WTC11 (cell line): ENCODE measurements at regions not wholly inside any gene's neighbourhood (a gene's known extent, or its start where the extent isn't known, plus 50 kb on each side); places are given as distances from the start of the nearest gene placed in this dataset.

Experiments used
- ATAC-seq: fragments of 200-7000 bp; cut with Tn5 transposase; 2 replicates; pipeline ENCODE4 v1.10.0; 2021; ENCODE audit warnings: mild to moderate bottlenecking, moderate library complexity
- CTCF ChIA-PET: fragments of 300-600 bp; sonication (Branson Sonifier 250); formaldehyde crosslinking; loops from one replicate; lab custom pipeline; 2021; ENCODE audit warnings: antibody characterized with exemption; lab: Charles Lee
- POLR2A ChIA-PET: fragments of 350-600 bp; sonication (Branson Sonifier 250); formaldehyde crosslinking; loops from one replicate; lab custom pipeline; 2021; ENCODE audit warnings: antibody characterized with exemption; lab: Charles Lee
- DNase-seq: peaks from one replicate; pipeline ENCODE4 v3.0.0; 2021; ENCODE audit warnings: low spot score
- H3K27ac Mint-ChIP-seq: 2 replicates; pipeline ENCODE4 v1.8.0; 2021; ENCODE audit warnings: mixed read lengths
- H3K27me3 Mint-ChIP-seq: 2 replicates; pipeline ENCODE4 v1.8.0; 2021; ENCODE audit warnings: low read depth, mild to moderate bottlenecking, moderate library complexity, mixed read lengths
- H3K36me3 Mint-ChIP-seq: 2 replicates; pipeline ENCODE4 v1.8.0; 2021; ENCODE audit warnings: mixed read lengths
- H3K4me1 Mint-ChIP-seq: 2 replicates; pipeline ENCODE4 v1.8.0; 2022; ENCODE audit warnings: mixed read lengths
- H3K4me3 Mint-ChIP-seq: 2 replicates; pipeline ENCODE4 v1.8.0; 2021; ENCODE audit warnings: mild to moderate bottlenecking, moderate library complexity, mixed read lengths
- H3K9me3 Mint-ChIP-seq: 2 replicates; pipeline ENCODE4 v1.8.0; 2021; ENCODE audit warnings: mixed read lengths
- CREB1 ChIP-seq: sonication (generic); formaldehyde crosslinking; IDR thresholded peaks from 2 replicates; pipeline ENCODE4 v1.8.0; 2023; ENCODE audit warnings: mild to moderate bottlenecking, missing genetic modification reagents
- EMX1 ChIP-seq: fragments of 250-450 bp; sonication (Bioruptor Pico); IDR thresholded peaks from 2 replicates; pipeline ENCODE4 v1.8.0; 2021; ENCODE audit warnings: mild to moderate bottlenecking
- FOXJ3 ChIP-seq: sonication (generic); formaldehyde crosslinking; IDR thresholded peaks from 2 replicates; pipeline ENCODE4 v1.9.0; 2021; ENCODE audit warnings: missing genetic modification reagents, mild to moderate bottlenecking, borderline replicate concordance
- HMGA2 ChIP-seq: fragments of 250-450 bp; sonication (Bioruptor Pico); IDR thresholded peaks from 2 replicates; pipeline ENCODE4 v1.4.0; 2021; ENCODE audit warnings: mild to moderate bottlenecking, moderate library complexity
- IRF2 ChIP-seq: sonication (generic); formaldehyde crosslinking; IDR thresholded peaks from 2 replicates; pipeline ENCODE4 v1.8.0; 2022; ENCODE audit warnings: low read depth, missing genetic modification reagents, borderline replicate concordance
- JAZF1 ChIP-seq: fragments of 250-450 bp; sonication (Bioruptor Pico); IDR thresholded peaks from 2 replicates; pipeline ENCODE4 v1.9.0; 2021; ENCODE audit warnings: moderate library complexity, mild to moderate bottlenecking, inconsistent platforms
- NFATC4 ChIP-seq: fragments of 250-450 bp; sonication (Bioruptor Pico); IDR thresholded peaks from 2 replicates; pipeline ENCODE4 v1.9.0; 2021; ENCODE audit warnings: mild to moderate bottlenecking
- NR1H2 ChIP-seq: sonication (generic); formaldehyde crosslinking; IDR thresholded peaks from 2 replicates; pipeline ENCODE4 v1.9.0; 2021; ENCODE audit warnings: mild to moderate bottlenecking, moderate library complexity, missing genetic modification reagents
- NR3C1 ChIP-seq: sonication (generic); formaldehyde crosslinking; conservative IDR thresholded peaks from 2 replicates; pipeline ENCODE4 v1.8.1; 2023; ENCODE audit warnings: low read depth, mild to moderate bottlenecking, missing genetic modification reagents
- PRRX2 ChIP-seq: fragments of 250-450 bp; sonication (Bioruptor Pico); IDR thresholded peaks from 2 replicates; pipeline ENCODE4 v1.8.0; 2021; ENCODE audit warnings: mild to moderate bottlenecking
- RELA ChIP-seq: sonication (generic); formaldehyde crosslinking; IDR thresholded peaks from 2 replicates; pipeline ENCODE4 v1.8.1; 2022; ENCODE audit warnings: missing genetic modification reagents, mild to moderate bottlenecking, borderline replicate concordance
- SP1 ChIP-seq: sonication (generic); formaldehyde crosslinking; conservative IDR thresholded peaks from 2 replicates; pipeline ENCODE4 v1.8.1; 2022; ENCODE audit warnings: missing genetic modification reagents
- TP53 ChIP-seq: sonication (generic); formaldehyde crosslinking; IDR thresholded peaks from 2 replicates; pipeline ENCODE4 v1.8.1; 2023; ENCODE audit warnings: mild to moderate bottlenecking, missing genetic modification reagents
- ZBTB21 ChIP-seq: sonication (generic); formaldehyde crosslinking; IDR thresholded peaks from 2 replicates; pipeline ENCODE4 v1.8.1; 2023; ENCODE audit warnings: mild to moderate bottlenecking, missing genetic modification reagents, borderline replicate concordance
- TF ChIP-seq, protein P1 (sequence below): sonication (generic); formaldehyde crosslinking; IDR thresholded peaks from 2 replicates; pipeline ENCODE4 v1.8.0; 2023; ENCODE audit warnings: missing genetic modification reagents
- TF ChIP-seq, protein P2 (sequence below): sonication (generic); formaldehyde crosslinking; IDR thresholded peaks from 2 replicates; pipeline ENCODE4 v1.8.1; 2022; ENCODE audit warnings: missing genetic modification reagents, borderline replicate concordance
- TF ChIP-seq, protein P3 (sequence below): fragments of 250-450 bp; sonication (Bioruptor Pico); conservative IDR thresholded peaks from 2 replicates; pipeline ENCODE4 v1.9.0; 2021; ENCODE audit warnings: mild to moderate bottlenecking
- TF ChIP-seq, protein P4 (sequence below): sonication (generic); formaldehyde crosslinking; IDR thresholded peaks from 2 replicates; pipeline ENCODE4 v1.8.1; 2023; ENCODE audit warnings: mild to moderate bottlenecking, missing genetic modification reagents, borderline replicate concordance
- TF ChIP-seq, protein P5 (sequence below): fragments of 250-450 bp; sonication (Bioruptor Pico); IDR thresholded peaks from 2 replicates; pipeline ENCODE4 v1.8.0; 2021; ENCODE audit warnings: mild to moderate bottlenecking
- TF ChIP-seq, protein P6 (sequence below): sonication (generic); formaldehyde crosslinking; IDR thresholded peaks from 2 replicates; pipeline ENCODE4 v1.8.1; 2022; ENCODE audit warnings: low read depth, mild to moderate bottlenecking, moderate library complexity, missing genetic modification reagents, borderline replicate concordance
- TF ChIP-seq, protein P7 (sequence below): sonication (generic); formaldehyde crosslinking; IDR thresholded peaks from 2 replicates; pipeline ENCODE4 v1.8.1; 2022; ENCODE audit warnings: low read depth, missing genetic modification reagents, borderline replicate concordance
- TF ChIP-seq, protein P8 (sequence below): sonication (generic); formaldehyde crosslinking; IDR thresholded peaks from 2 replicates; pipeline ENCODE4 v1.8.1; 2023; ENCODE audit warnings: mild to moderate bottlenecking, missing genetic modification reagents, moderate library complexity

DNA sequence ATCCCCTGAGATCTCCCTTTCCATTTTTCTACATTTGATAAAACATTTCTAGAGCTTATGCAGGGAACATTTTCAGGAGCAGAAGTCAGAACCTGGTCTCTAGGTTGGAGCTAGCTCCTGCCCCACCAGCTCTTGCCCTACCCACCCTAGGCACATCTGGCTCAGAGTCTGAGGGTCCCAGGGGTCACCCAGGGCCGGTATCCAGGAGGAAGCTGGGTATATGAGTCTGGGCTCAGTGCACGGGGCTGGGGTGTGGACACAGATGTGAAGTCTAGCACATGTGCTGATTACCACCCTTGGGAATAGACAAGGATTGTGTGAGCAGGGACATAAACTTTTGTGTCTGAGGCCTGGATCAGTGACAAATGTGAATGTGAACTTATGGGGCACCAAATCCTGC lies 95.4 kb downstream of the MATN1 start:
- no peak for ATAC-seq
- POLR2A ChIA-PET: no interaction called here
- TF ChIP-seq, protein P1, sequence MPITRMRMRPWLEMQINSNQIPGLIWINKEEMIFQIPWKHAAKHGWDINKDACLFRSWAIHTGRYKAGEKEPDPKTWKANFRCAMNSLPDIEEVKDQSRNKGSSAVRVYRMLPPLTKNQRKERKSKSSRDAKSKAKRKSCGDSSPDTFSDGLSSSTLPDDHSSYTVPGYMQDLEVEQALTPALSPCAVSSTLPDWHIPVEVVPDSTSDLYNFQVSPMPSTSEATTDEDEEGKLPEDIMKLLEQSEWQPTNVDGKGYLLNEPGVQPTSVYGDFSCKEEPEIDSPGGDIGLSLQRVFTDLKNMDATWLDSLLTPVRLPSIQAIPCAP (CRISPR knock-in tag): no peak
- no peak for TF ChIP-seq FOXJ3 (CRISPR knock-in tag)
- TF ChIP-seq RELA: no peak
- TF ChIP-seq SP1 (CRISPR knock-in tag): no peak
- no peak for TF ChIP-seq JAZF1
- TF ChIP-seq, protein P2, sequence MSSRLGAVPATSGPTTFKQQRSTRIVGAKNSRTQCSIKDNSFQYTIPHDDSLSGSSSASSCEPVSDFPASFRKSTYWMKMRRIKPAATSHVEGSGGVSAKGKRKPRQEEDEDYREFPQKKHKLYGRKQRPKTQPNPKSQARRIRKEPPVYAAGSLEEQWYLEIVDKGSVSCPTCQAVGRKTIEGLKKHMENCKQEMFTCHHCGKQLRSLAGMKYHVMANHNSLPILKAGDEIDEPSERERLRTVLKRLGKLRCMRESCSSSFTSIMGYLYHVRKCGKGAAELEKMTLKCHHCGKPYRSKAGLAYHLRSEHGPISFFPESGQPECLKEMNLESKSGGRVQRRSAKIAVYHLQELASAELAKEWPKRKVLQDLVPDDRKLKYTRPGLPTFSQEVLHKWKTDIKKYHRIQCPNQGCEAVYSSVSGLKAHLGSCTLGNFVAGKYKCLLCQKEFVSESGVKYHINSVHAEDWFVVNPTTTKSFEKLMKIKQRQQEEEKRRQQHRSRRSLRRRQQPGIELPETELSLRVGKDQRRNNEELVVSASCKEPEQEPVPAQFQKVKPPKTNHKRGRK (CRISPR knock-in tag): no peak
- no peak for TF ChIP-seq IRF2 (CRISPR knock-in tag)
- TF ChIP-seq NFATC4 (CRISPR knock-in tag): no peak
- no peak for TF ChIP-seq CREB1 (CRISPR knock-in tag)
- TF ChIP-seq, all 79 proteins: peak for 0
- H3K4me3 Mint-ChIP-seq: no peak overlapping the region
- H3K27me3 Mint-ChIP-seq: peaks cover 13% of the 10 kb centered on the region
- peaks cover 18% of the 10 kb centered on the region for H3K36me3 Mint-ChIP-seq
- H3K4me1 Mint-ChIP-seq: no peaks in the 10 kb centered on the region
- DNase-seq: no peak
- no peak overlapping the region for H3K27ac Mint-ChIP-seq
- peaks cover 37% of the 10 kb centered on the region for H3K9me3 Mint-ChIP-seq
- CTCF ChIA-PET: no interaction called here

DNA sequence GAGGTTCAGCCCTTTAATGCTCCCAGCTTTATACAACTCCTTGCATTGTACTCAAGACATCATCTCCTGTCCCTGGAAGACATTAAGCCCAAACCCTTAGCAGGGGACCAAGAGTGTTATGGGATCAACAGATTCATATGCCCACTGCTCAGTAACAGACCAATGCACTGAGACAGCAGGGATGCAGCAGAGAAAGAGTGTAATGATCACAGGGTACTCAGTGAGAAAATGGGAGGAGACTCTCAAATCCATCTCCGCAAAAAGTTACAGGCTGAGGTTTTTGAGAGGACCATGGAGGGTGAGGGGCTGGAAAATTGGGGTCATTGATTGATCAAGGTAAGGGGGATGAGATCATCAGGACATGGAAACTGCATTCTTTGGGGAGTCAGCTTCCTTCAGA lies 96.2 kb downstream of the MATN1 start:
- H3K4me3 Mint-ChIP-seq: no peak overlapping the region
- ChIA-PET CTCF (no interaction called here), POLR2A (no interaction called here)
- ATAC-seq (no peak), DNase-seq (no peak)
- no peaks in the 10 kb centered on the region for H3K4me1 Mint-ChIP-seq
- no peak overlapping the region for H3K27ac Mint-ChIP-seq
- peaks cover 19% of the 10 kb centered on the region for H3K36me3 Mint-ChIP-seq
- peaks cover 45% of the 10 kb centered on the region for H3K9me3 Mint-ChIP-seq
- H3K27me3 Mint-ChIP-seq: peaks cover 13% of the 10 kb centered on the region
- TF ChIP-seq, protein P3, sequence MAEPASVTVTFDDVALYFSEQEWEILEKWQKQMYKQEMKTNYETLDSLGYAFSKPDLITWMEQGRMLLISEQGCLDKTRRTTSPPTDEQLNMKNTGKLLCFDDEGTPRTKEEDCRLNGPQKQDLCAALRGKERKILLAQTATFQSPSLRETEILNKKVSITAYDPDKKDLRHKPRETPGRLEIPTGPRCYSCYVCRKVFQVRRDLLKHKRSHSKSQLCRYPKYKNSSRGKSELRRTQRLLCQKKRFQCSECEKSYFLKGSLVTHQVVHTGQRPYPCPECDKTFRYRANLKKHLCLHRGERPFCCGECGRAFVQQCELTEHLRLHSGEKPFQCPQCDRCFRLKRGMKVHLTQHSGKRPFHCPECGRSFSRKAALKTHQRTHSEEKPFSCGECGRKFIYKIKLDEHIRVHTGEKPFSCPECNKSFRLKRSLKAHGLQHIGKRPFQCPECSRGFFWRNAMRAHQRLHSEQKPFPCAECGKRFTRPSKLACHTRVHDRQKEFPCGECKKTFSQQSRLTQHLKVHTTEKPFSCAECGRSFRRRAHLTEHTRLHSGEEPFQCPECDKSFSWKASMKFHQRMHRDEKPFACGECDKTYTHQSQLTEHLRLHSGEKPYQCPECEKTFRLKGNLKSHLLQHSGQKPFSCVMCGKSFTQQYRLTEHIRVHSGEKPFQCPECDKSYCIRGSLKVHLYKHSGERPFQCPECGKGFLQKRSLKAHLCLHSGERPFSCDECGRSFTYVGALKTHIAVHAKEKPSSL (CRISPR knock-in tag): no peak
- TF ChIP-seq NR1H2 (CRISPR knock-in tag): no peak
- TF ChIP-seq, protein P4, sequence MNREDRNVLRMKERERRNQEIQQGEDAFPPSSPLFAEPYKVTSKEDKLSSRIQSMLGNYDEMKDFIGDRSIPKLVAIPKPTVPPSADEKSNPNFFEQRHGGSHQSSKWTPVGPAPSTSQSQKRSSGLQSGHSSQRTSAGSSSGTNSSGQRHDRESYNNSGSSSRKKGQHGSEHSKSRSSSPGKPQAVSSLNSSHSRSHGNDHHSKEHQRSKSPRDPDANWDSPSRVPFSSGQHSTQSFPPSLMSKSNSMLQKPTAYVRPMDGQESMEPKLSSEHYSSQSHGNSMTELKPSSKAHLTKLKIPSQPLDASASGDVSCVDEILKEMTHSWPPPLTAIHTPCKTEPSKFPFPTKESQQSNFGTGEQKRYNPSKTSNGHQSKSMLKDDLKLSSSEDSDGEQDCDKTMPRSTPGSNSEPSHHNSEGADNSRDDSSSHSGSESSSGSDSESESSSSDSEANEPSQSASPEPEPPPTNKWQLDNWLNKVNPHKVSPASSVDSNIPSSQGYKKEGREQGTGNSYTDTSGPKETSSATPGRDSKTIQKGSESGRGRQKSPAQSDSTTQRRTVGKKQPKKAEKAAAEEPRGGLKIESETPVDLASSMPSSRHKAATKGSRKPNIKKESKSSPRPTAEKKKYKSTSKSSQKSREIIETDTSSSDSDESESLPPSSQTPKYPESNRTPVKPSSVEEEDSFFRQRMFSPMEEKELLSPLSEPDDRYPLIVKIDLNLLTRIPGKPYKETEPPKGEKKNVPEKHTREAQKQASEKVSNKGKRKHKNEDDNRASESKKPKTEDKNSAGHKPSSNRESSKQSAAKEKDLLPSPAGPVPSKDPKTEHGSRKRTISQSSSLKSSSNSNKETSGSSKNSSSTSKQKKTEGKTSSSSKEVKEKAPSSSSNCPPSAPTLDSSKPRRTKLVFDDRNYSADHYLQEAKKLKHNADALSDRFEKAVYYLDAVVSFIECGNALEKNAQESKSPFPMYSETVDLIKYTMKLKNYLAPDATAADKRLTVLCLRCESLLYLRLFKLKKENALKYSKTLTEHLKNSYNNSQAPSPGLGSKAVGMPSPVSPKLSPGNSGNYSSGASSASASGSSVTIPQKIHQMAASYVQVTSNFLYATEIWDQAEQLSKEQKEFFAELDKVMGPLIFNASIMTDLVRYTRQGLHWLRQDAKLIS (CRISPR knock-in tag): no peak
- TF ChIP-seq, protein P5, sequence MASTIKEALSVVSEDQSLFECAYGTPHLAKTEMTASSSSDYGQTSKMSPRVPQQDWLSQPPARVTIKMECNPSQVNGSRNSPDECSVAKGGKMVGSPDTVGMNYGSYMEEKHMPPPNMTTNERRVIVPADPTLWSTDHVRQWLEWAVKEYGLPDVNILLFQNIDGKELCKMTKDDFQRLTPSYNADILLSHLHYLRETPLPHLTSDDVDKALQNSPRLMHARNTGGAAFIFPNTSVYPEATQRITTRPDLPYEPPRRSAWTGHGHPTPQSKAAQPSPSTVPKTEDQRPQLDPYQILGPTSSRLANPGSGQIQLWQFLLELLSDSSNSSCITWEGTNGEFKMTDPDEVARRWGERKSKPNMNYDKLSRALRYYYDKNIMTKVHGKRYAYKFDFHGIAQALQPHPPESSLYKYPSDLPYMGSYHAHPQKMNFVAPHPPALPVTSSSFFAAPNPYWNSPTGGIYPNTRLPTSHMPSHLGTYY: no peak
- no peak for TF ChIP-seq PRRX2 (CRISPR knock-in tag)
- TF ChIP-seq, protein P6, sequence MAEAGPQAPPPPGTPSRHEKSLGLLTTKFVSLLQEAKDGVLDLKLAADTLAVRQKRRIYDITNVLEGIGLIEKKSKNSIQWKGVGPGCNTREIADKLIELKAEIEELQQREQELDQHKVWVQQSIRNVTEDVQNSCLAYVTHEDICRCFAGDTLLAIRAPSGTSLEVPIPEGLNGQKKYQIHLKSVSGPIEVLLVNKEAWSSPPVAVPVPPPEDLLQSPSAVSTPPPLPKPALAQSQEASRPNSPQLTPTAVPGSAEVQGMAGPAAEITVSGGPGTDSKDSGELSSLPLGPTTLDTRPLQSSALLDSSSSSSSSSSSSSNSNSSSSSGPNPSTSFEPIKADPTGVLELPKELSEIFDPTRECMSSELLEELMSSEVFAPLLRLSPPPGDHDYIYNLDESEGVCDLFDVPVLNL (CRISPR knock-in tag): no peak
- TF ChIP-seq, protein P7, sequence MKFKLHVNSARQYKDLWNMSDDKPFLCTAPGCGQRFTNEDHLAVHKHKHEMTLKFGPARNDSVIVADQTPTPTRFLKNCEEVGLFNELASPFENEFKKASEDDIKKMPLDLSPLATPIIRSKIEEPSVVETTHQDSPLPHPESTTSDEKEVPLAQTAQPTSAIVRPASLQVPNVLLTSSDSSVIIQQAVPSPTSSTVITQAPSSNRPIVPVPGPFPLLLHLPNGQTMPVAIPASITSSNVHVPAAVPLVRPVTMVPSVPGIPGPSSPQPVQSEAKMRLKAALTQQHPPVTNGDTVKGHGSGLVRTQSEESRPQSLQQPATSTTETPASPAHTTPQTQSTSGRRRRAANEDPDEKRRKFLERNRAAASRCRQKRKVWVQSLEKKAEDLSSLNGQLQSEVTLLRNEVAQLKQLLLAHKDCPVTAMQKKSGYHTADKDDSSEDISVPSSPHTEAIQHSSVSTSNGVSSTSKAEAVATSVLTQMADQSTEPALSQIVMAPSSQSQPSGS: no peak
- no peak for TF ChIP-seq NR3C1 (CRISPR knock-in tag)
- TF ChIP-seq HMGA2 (CRISPR knock-in tag): no peak
- TF ChIP-seq, protein P8, sequence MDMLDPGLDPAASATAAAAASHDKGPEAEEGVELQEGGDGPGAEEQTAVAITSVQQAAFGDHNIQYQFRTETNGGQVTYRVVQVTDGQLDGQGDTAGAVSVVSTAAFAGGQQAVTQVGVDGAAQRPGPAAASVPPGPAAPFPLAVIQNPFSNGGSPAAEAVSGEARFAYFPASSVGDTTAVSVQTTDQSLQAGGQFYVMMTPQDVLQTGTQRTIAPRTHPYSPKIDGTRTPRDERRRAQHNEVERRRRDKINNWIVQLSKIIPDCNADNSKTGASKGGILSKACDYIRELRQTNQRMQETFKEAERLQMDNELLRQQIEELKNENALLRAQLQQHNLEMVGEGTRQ (CRISPR knock-in tag): no peak
- TF ChIP-seq EMX1: no peak
- TF ChIP-seq ZBTB21: no peak
- TF ChIP-seq TP53: no peak
